ENCODE measurements at regions not wholly inside any gene's neighbourhood (a gene's known extent, or its start where the extent isn't known, plus 50 kb on each side); places are given as distances from the start of the nearest gene placed in this dataset.

- no peak for DNase-seq (ENCODE audit: low spot score)
Measured at GRCh38 chrY:19142093-19142492, 368.6 kb upstream of the HSFY2 start.

- DNase-seq (ENCODE audit: low spot score): no peak
Measured at GRCh38 chrY:19140285-19140920, 366.9 kb upstream of the HSFY2 start.

GRCh38 chrY:19134426-19134825 is 360.9 kb upstream of the HSFY2 start:
- no peak for DNase-seq (ENCODE audit: low spot score)

- DNase-seq (ENCODE audit: low spot score): no peak
Measured at GRCh38 chrY:19130569-19131358, 357.2 kb upstream of the HSFY2 start.

GRCh38 chrY:19126889-19127288 is 353.4 kb upstream of the HSFY2 start:
- DNase-seq (ENCODE audit: low spot score): no peak

- no peak for DNase-seq (ENCODE audit: low spot score)
Measured at GRCh38 chrY:19124609-19125008, 351.1 kb upstream of the HSFY2 start.

GRCh38 chrY:19122450-19122849 is 348.9 kb upstream of the HSFY2 start:
- DNase-seq (ENCODE audit: low spot score): no peak

GRCh38 chrY:19098349-19098748 is 324.8 kb upstream of the HSFY2 start:
- no peak for DNase-seq (ENCODE audit: low spot score)

GRCh38 chrY:19095460-19095859 is 321.9 kb upstream of the HSFY2 start:
- no peak for DNase-seq (ENCODE audit: low spot score)

- DNase-seq (ENCODE audit: low spot score): no peak
Measured at GRCh38 chrY:19083006-19083405, 309.5 kb upstream of the HSFY2 start.

- DNase-seq (ENCODE audit: low spot score): peak; percentile 29
Measured at GRCh38 chrY:19077698-19078113, 304.2 kb upstream of the HSFY2 start.

- DNase-seq (ENCODE audit: low spot score): peak; percentile 84
Measured at GRCh38 chrY:19076846-19077697, 303.5 kb upstream of the HSFY2 start.

GRCh38 chrY:19075471-19076253 is 302.1 kb upstream of the HSFY2 start:
- peak; percentile 63 for DNase-seq (ENCODE audit: low spot score)

- DNase-seq (ENCODE audit: low spot score): no peak
Measured at GRCh38 chrY:19067435-19067834, 293.9 kb upstream of the HSFY2 start.

- no peak for DNase-seq (ENCODE audit: low spot score)
Measured at GRCh38 chrY:19066447-19067190, 293.1 kb upstream of the HSFY2 start.

GRCh38 chrY:19065119-19065518 is 291.6 kb upstream of the HSFY2 start:
- no peak for DNase-seq (ENCODE audit: low spot score)

- no peak for DNase-seq (ENCODE audit: low spot score)
Measured at GRCh38 chrY:19059733-19060132, 286.2 kb upstream of the HSFY2 start.

- DNase-seq (ENCODE audit: low spot score): no peak
Measured at GRCh38 chrY:19058831-19059370, 285.4 kb upstream of the HSFY2 start.

GRCh38 chrY:19056138-19056469 is 282.6 kb upstream of the HSFY2 start:
- DNase-seq (ENCODE audit: low spot score): no peak

- DNase-seq (ENCODE audit: low spot score): no peak
Measured at GRCh38 chrY:19055232-19056137, 281.9 kb upstream of the HSFY2 start.
